Adrenal gland (tissue), 5 donors: ENCODE measurements at regions not wholly inside any gene's neighbourhood (a gene's known extent, or its start where the extent isn't known, plus 50 kb on each side); places are given as distances from the start of the nearest gene placed in this dataset.

ENCODE experiments used
- CTCF ChIP-seq, 6 experiments: fragments of 450-650 bp in 4 of 6; fragments of 200-600 bp in 2 of 6; sonication (generic) in 1 of 6; IDR thresholded peaks; 1 replicate in 5 of 6; 2 replicates in 1 of 6; pipeline versions ENCODE4 v1.5.1 to v1.8.0; 2016 to 2021; ENCODE audit warnings: antibody characterized with exemption in 6 of 6, mild to moderate bottlenecking in 2 of 6, moderate library complexity in 1 of 6
- POLR2A ChIP-seq, 2 donors: fragments of 450-650 bp; IDR thresholded peaks; one replicate each; pipeline ENCODE4 v1.6.1; 2017; ENCODE audit warnings: antibody characterized with exemption in 2 of 2, mild to moderate bottlenecking in 2 of 2, moderate library complexity in 1 of 2
- donor health status: DM: no; HTN: no; CAD: no.

GRCh38 chr5:33229216-33229615 lies 211.5 kb upstream of the TARS1 start:
- TF ChIP-seq POLR2A (IDR thresholded peaks at IDR 0.05) (no peak), CTCF (IDR thresholded peaks at IDR 0.05) (no peak)
